ENCODE measurements at regions not wholly inside any gene's neighbourhood (a gene's known extent, or its start where the extent isn't known, plus 50 kb on each side); places are given as distances from the start of the nearest gene placed in this dataset.
"Not testable (repeated sequence)": the region's sequence is repeated elsewhere in the genome, so short reads cannot be mapped to it uniquely, and the experiment has no call there.

- no peaks in the 10 kb centered on the region for H3K4me1 ChIP-seq (ENCODE audit: control insufficient read depth, insufficient read depth, low read length, poor library complexity, severe bottlenecking)
- Mint-ChIP-seq H3K36me3 (no peaks in the 10 kb centered on the region), H3K27me3 (peaks cover 37% of the 10 kb centered on the region), H3K27ac (no peak overlapping the region), H3K4me1 (no peaks in the 10 kb centered on the region), H3K4me3 (no peak overlapping the region), H3K9me3 (peaks cover 0 to 3% (median 0%) of the 10 kb centered on the region in 7 donors)
- no peak overlapping the region for H3K27ac ChIP-seq (ENCODE audit: insufficient read depth, low read length, poor library complexity, severe bottlenecking)
- ATAC-seq (ENCODE audit: low read depth in 2 of 2) = no peak
- no peaks in the 10 kb centered on the region for H3K9me3 ChIP-seq (ENCODE audit: control insufficient read depth in 2 of 2, low read length in 2 of 2)
- DNase-seq = no peak
- H3K36me3 ChIP-seq (ENCODE audit: control insufficient read depth, insufficient read depth, low read length) = no peaks in the 10 kb centered on the region
- H3K4me3 ChIP-seq (ENCODE audit: low read depth, low read length) = no peak overlapping the region
- H3K27me3 ChIP-seq (ENCODE audit: control insufficient read depth, insufficient read depth, low read length) = peaks cover 4% of the 10 kb centered on the region
Observed at GRCh38 chr6:16821834-16822264, 60.6 kb upstream of the ATXN1 start.

- not testable (repeated sequence) for ATAC-seq (ENCODE audit: low read depth in 2 of 2); H3K27ac Mint-ChIP-seq; H3K9me3 ChIP-seq (ENCODE audit: control insufficient read depth in 2 of 2, low read length in 2 of 2); H3K36me3 Mint-ChIP-seq; DNase-seq; H3K36me3 ChIP-seq (ENCODE audit: control insufficient read depth, insufficient read depth, low read length); H3K4me3 ChIP-seq (ENCODE audit: low read depth, low read length); H3K4me1 Mint-ChIP-seq; H3K27me3 ChIP-seq (ENCODE audit: control insufficient read depth, insufficient read depth, low read length); H3K4me3 Mint-ChIP-seq; H3K4me1 ChIP-seq (ENCODE audit: control insufficient read depth, insufficient read depth, low read length, poor library complexity, severe bottlenecking); H3K27ac ChIP-seq (ENCODE audit: insufficient read depth, low read length, poor library complexity, severe bottlenecking); H3K9me3 Mint-ChIP-seq
- H3K27me3 Mint-ChIP-seq = peaks cover 36% of the 10 kb centered on the region
Observed at GRCh38 chr6:16820262-16820661, 59.0 kb upstream of the ATXN1 start.

- ATAC-seq (ENCODE audit: low read depth in 2 of 2) (no peak), DNase-seq (peak in 1 of 3 donors; percentile 36)
- H3K36me3 Mint-ChIP-seq = no peaks in the 10 kb centered on the region
- H3K27ac Mint-ChIP-seq = no peak overlapping the region
- H3K27me3 Mint-ChIP-seq = peaks cover 31% of the 10 kb centered on the region
- Histone ChIP-seq H3K4me3 (ENCODE audit: low read depth, low read length) (no peak overlapping the region), H3K27ac (ENCODE audit: insufficient read depth, low read length, poor library complexity, severe bottlenecking) (no peak overlapping the region), H3K27me3 (ENCODE audit: control insufficient read depth, insufficient read depth, low read length) (peaks cover 6% of the 10 kb centered on the region), H3K36me3 (ENCODE audit: control insufficient read depth, insufficient read depth, low read length) (no peaks in the 10 kb centered on the region), H3K4me1 (ENCODE audit: control insufficient read depth, insufficient read depth, low read length, poor library complexity, severe bottlenecking) (no peaks in the 10 kb centered on the region), H3K9me3 (ENCODE audit: control insufficient read depth in 2 of 2, low read length in 2 of 2) (no peaks in the 10 kb centered on the region)
- H3K4me3 Mint-ChIP-seq = no peak overlapping the region
- H3K9me3 Mint-ChIP-seq = peaks cover 0 to 5% (median 0%) of the 10 kb centered on the region in 7 donors
- H3K4me1 Mint-ChIP-seq = no peaks in the 10 kb centered on the region
Observed at GRCh38 chr6:16819752-16820151, 58.5 kb upstream of the ATXN1 start.

GRCh38 chr6:16818992-16819626 is 57.8 kb upstream of the ATXN1 start:
- peaks cover 0 to 5% (median 0%) of the 10 kb centered on the region in 7 donors for H3K9me3 Mint-ChIP-seq
- ATAC-seq (ENCODE audit: low read depth in 2 of 2) (no peak), DNase-seq (no peak)
- no peaks in the 10 kb centered on the region for H3K9me3 ChIP-seq (ENCODE audit: control insufficient read depth in 2 of 2, low read length in 2 of 2)
- H3K36me3 ChIP-seq (ENCODE audit: control insufficient read depth, insufficient read depth, low read length) = no peaks in the 10 kb centered on the region
- H3K27me3 Mint-ChIP-seq = peaks cover 24% of the 10 kb centered on the region
- no peaks in the 10 kb centered on the region for H3K4me1 ChIP-seq (ENCODE audit: control insufficient read depth, insufficient read depth, low read length, poor library complexity, severe bottlenecking)
- H3K4me3 ChIP-seq (ENCODE audit: low read depth, low read length) = no peak overlapping the region
- no peak overlapping the region for H3K27ac Mint-ChIP-seq
- H3K27ac ChIP-seq (ENCODE audit: insufficient read depth, low read length, poor library complexity, severe bottlenecking) = no peak overlapping the region
- H3K36me3 Mint-ChIP-seq = no peaks in the 10 kb centered on the region
- H3K27me3 ChIP-seq (ENCODE audit: control insufficient read depth, insufficient read depth, low read length) = peaks cover 6% of the 10 kb centered on the region
- no peaks in the 10 kb centered on the region for H3K4me1 Mint-ChIP-seq
- no peak overlapping the region for H3K4me3 Mint-ChIP-seq

- Histone ChIP-seq H3K4me1 (ENCODE audit: control insufficient read depth, insufficient read depth, low read length, poor library complexity, severe bottlenecking) (no peaks in the 10 kb centered on the region), H3K27me3 (ENCODE audit: control insufficient read depth, insufficient read depth, low read length) (peaks cover 7% of the 10 kb centered on the region), H3K27ac (ENCODE audit: insufficient read depth, low read length, poor library complexity, severe bottlenecking) (no peak overlapping the region), H3K9me3 (ENCODE audit: control insufficient read depth in 2 of 2, low read length in 2 of 2) (peaks cover 11% of the 10 kb centered on the region in 2 experiments), H3K4me3 (ENCODE audit: low read depth, low read length) (no peak overlapping the region), H3K36me3 (ENCODE audit: control insufficient read depth, insufficient read depth, low read length) (no peaks in the 10 kb centered on the region)
- H3K4me1 Mint-ChIP-seq = no peaks in the 10 kb centered on the region
- H3K36me3 Mint-ChIP-seq = peaks cover under 1% of the 10 kb centered on the region
- ATAC-seq (ENCODE audit: low read depth in 2 of 2) (no peak), DNase-seq (no peak)
- H3K27ac Mint-ChIP-seq = no peak overlapping the region
- H3K27me3 Mint-ChIP-seq = peaks cover 23% of the 10 kb centered on the region
- no peak overlapping the region for H3K4me3 Mint-ChIP-seq
- H3K9me3 Mint-ChIP-seq = peaks cover 0 to 15% (median 5%) of the 10 kb centered on the region in 7 donors
Observed at GRCh38 chr6:16817594-16817993, 56.3 kb upstream of the ATXN1 start.

GRCh38 chr6:16816891-16817290 is 55.6 kb upstream of the ATXN1 start:
- Histone ChIP-seq H3K36me3 (ENCODE audit: control insufficient read depth, insufficient read depth, low read length) (no peaks in the 10 kb centered on the region), H3K9me3 (ENCODE audit: control insufficient read depth in 2 of 2, low read length in 2 of 2) (peaks cover 18% of the 10 kb centered on the region in 2 experiments), H3K27me3 (ENCODE audit: control insufficient read depth, insufficient read depth, low read length) (peaks cover 10% of the 10 kb centered on the region), H3K27ac (ENCODE audit: insufficient read depth, low read length, poor library complexity, severe bottlenecking) (no peak overlapping the region), H3K4me3 (ENCODE audit: low read depth, low read length) (no peak overlapping the region), H3K4me1 (ENCODE audit: control insufficient read depth, insufficient read depth, low read length, poor library complexity, severe bottlenecking) (no peaks in the 10 kb centered on the region)
- ATAC-seq (ENCODE audit: low read depth in 2 of 2) (no peak), DNase-seq (no peak)
- H3K4me1 Mint-ChIP-seq = no peaks in the 10 kb centered on the region
- H3K4me3 Mint-ChIP-seq = no peak overlapping the region
- peaks cover 7% of the 10 kb centered on the region for H3K36me3 Mint-ChIP-seq
- no peak overlapping the region for H3K27ac Mint-ChIP-seq
- peaks cover 27% of the 10 kb centered on the region for H3K27me3 Mint-ChIP-seq
- H3K9me3 Mint-ChIP-seq = peaks cover 0 to 22% (median 8%) of the 10 kb centered on the region in 7 donors

- ATAC-seq (ENCODE audit: low read depth in 2 of 2) = no peak
- peaks cover 8% of the 10 kb centered on the region for H3K36me3 Mint-ChIP-seq
- H3K27me3 Mint-ChIP-seq = peaks cover 13% of the 10 kb centered on the region
- H3K27ac Mint-ChIP-seq = no peak overlapping the region
- no peaks in the 10 kb centered on the region for H3K4me1 Mint-ChIP-seq
- H3K27me3 ChIP-seq (ENCODE audit: control insufficient read depth, insufficient read depth, low read length) = peaks cover 12% of the 10 kb centered on the region
- no peak overlapping the region for H3K27ac ChIP-seq (ENCODE audit: insufficient read depth, low read length, poor library complexity, severe bottlenecking)
- H3K4me1 ChIP-seq (ENCODE audit: control insufficient read depth, insufficient read depth, low read length, poor library complexity, severe bottlenecking) = no peaks in the 10 kb centered on the region
- no peaks in the 10 kb centered on the region for H3K36me3 ChIP-seq (ENCODE audit: control insufficient read depth, insufficient read depth, low read length)
- H3K9me3 Mint-ChIP-seq = peaks cover 3 to 28% (median 12%) of the 10 kb centered on the region in 7 donors
- no peak overlapping the region for H3K4me3 ChIP-seq (ENCODE audit: low read depth, low read length)
- H3K4me3 Mint-ChIP-seq = no peak overlapping the region
- H3K9me3 ChIP-seq (ENCODE audit: control insufficient read depth in 2 of 2, low read length in 2 of 2) = peaks cover 21 to 26% of the 10 kb centered on the region in 2 experiments
- DNase-seq = no peak
Observed at GRCh38 chr6:16812993-16813392, 51.7 kb upstream of the ATXN1 start.

- H3K27ac ChIP-seq (ENCODE audit: insufficient read depth, low read length, poor library complexity, severe bottlenecking) = no peak overlapping the region
Observed at GRCh38 chr6:16811277-16811979, 50.2 kb upstream of the ATXN1 start.

More at GRCh38 chr6:16811277-16811979, 50.2 kb upstream of the ATXN1 start:
- Mint-ChIP-seq H3K4me3 (no peak overlapping the region), H3K9me3 (peaks cover 3 to 28% (median 12%) of the 10 kb centered on the region in 7 donors), H3K4me1 (no peaks in the 10 kb centered on the region), H3K27me3 (peaks cover 9% of the 10 kb centered on the region), H3K27ac (no peak overlapping the region), H3K36me3 (peaks cover 8% of the 10 kb centered on the region)
- H3K4me1 ChIP-seq (ENCODE audit: control insufficient read depth, insufficient read depth, low read length, poor library complexity, severe bottlenecking) = no peaks in the 10 kb centered on the region
- H3K4me3 ChIP-seq (ENCODE audit: low read depth, low read length) = no peak overlapping the region
- DNase-seq = no peak
- ATAC-seq (ENCODE audit: low read depth in 2 of 2) = no peak
- no peaks in the 10 kb centered on the region for H3K36me3 ChIP-seq (ENCODE audit: control insufficient read depth, insufficient read depth, low read length)
- H3K9me3 ChIP-seq (ENCODE audit: control insufficient read depth in 2 of 2, low read length in 2 of 2) = peaks cover 21 to 26% of the 10 kb centered on the region in 2 experiments
- H3K27me3 ChIP-seq (ENCODE audit: control insufficient read depth, insufficient read depth, low read length) = peaks cover 10% of the 10 kb centered on the region
